CD4-positive, alpha-beta memory T cell (primary cell): ENCODE measurements at regions not wholly inside any gene's neighbourhood (a gene's known extent, or its start where the extent isn't known, plus 50 kb on each side); places are given as distances from the start of the nearest gene placed in this dataset.

Source experiments
- CTCF ChIA-PET: fragments of 350-600 bp; sonication (Branson Sonifier 250); formaldehyde crosslinking; loops from one replicate; lab custom pipeline; 2021; ENCODE audit warnings: inconsistent platforms; ENCODE audit not compliant: partially characterized antibody; lab: Charles Lee
- POLR2A ChIA-PET: fragments of 350-600 bp; sonication (Branson Sonifier 250); formaldehyde crosslinking; loops from one replicate; lab custom pipeline; 2021; ENCODE audit not compliant: partially characterized antibody; lab: Charles Lee
- DNase-seq, 5 donors: peaks; one replicate each; pipeline versions ENCODE4 v3.0.0 to v3.0.0-alpha.2; 2020 to 2022; ENCODE audit warnings: mixed read lengths in 1 of 5
- H3K27ac ChIP-seq: one replicate; pipeline ENCODE4 v1.7.0; 2013; ENCODE audit warnings: low read depth, low read length
- H3K27me3 ChIP-seq: 2 replicates; pipeline ENCODE4 v1.7.0; 2013; ENCODE audit warnings: mild to moderate bottlenecking, low read length, moderate library complexity; ENCODE audit not compliant: insufficient read depth
- H3K36me3 ChIP-seq: 2 replicates; pipeline ENCODE4 v1.7.0; 2013; ENCODE audit warnings: mild to moderate bottlenecking, low read length, moderate library complexity; ENCODE audit not compliant: insufficient read depth
- H3K4me1 ChIP-seq: 2 replicates; pipeline ENCODE4 v1.7.0; 2013; ENCODE audit warnings: mild to moderate bottlenecking, low read length, moderate library complexity; ENCODE audit not compliant: insufficient read depth
- H3K4me3 ChIP-seq, 2 donors: one replicate each; pipeline ENCODE4 v1.7.0; 2013; ENCODE audit warnings: low read length in 2 of 2, mild to moderate bottlenecking in 1 of 2
- H3K9me3 ChIP-seq, 2 donors: one replicate each; pipeline ENCODE4 v1.7.0; 2013; ENCODE audit warnings: low read length in 2 of 2, control low read depth in 1 of 2; ENCODE audit not compliant: control insufficient read depth in 1 of 2
- H3K27ac Mint-ChIP-seq, 7 donors: one replicate each; pipeline ENCODE4 v1.8.0; 2020 to 2021; ENCODE audit warnings: mixed read lengths in 7 of 7, mild to moderate bottlenecking in 6 of 7, inconsistent platforms in 3 of 7, moderate library complexity in 3 of 7
- H3K27me3 Mint-ChIP-seq, 2 donors: one replicate each; pipeline ENCODE4 v1.8.0; 2020 to 2021; ENCODE audit warnings: mixed read lengths in 2 of 2
- H3K36me3 Mint-ChIP-seq, 2 donors: one replicate each; pipeline ENCODE4 v1.8.0; 2020 to 2021; ENCODE audit warnings: mixed read lengths in 2 of 2, inconsistent platforms in 1 of 2, mild to moderate bottlenecking in 1 of 2
- H3K4me1 Mint-ChIP-seq, 4 donors: one replicate each; pipeline ENCODE4 v1.8.0; 2020 to 2021; ENCODE audit warnings: mixed read lengths in 4 of 4, mild to moderate bottlenecking in 1 of 4
- H3K4me3 Mint-ChIP-seq, 8 donors: one replicate each; pipeline ENCODE4 v1.8.0; 2020 to 2021; ENCODE audit warnings: mixed read lengths in 8 of 8, mild to moderate bottlenecking in 7 of 8, moderate library complexity in 6 of 8, inconsistent platforms in 3 of 8
- H3K9me3 Mint-ChIP-seq, 8 donors: one replicate each; pipeline ENCODE4 v1.8.0; 2020 to 2021; ENCODE audit warnings: mixed read lengths in 8 of 8, mild to moderate bottlenecking in 5 of 8, inconsistent platforms in 3 of 8, moderate library complexity in 1 of 8
- intact Hi-C: fragments of 100-400 bp; cut with micrococcal nuclease; formaldehyde crosslinking; loops from one replicate; pipeline ENCODE4 v1.15.1; 2023

DNA sequence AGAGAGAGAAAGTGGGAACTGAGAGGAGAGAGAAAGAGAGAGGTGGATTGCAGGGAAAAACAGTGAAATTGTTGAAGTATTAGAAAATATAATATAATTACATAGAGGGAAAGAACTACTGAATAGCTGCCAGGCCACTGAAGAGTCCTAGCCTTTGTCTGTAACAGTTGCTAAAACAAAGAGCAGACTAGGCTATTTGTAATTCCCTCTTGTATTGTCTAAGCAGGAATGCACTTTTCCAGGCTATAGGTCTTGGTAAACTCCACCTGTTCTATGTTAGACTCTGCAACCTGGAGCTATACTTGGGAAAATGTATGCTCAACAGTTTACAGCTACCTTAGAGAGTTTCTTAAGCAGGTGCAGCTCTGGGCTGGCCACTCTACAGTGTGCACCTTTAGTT lies 1063.3 kb downstream of the ADGRL3 start:
- Histone ChIP-seq H3K4me1 (no peaks in the 10 kb centered on the region), H3K27ac (no peak overlapping the region), H3K36me3 (no peaks in the 10 kb centered on the region), H3K4me3 (no peak overlapping the region), H3K9me3 (no peaks in the 10 kb centered on the region), H3K27me3 (no peaks in the 10 kb centered on the region)
- no peak for DNase-seq
- H3K4me3 Mint-ChIP-seq: no peak overlapping the region
- ChIA-PET CTCF (no interaction called here), POLR2A (no interaction called here)
- H3K9me3 Mint-ChIP-seq: peaks cover 0 to 13% (median 5%) of the 10 kb centered on the region in 8 donors
- no peak overlapping the region for H3K27ac Mint-ChIP-seq
- intact Hi-C loops: no loop called here
- no peaks in the 10 kb centered on the region for H3K27me3 Mint-ChIP-seq
- no peaks in the 10 kb centered on the region for H3K4me1 Mint-ChIP-seq
- H3K36me3 Mint-ChIP-seq: no peaks in the 10 kb centered on the region

DNA sequence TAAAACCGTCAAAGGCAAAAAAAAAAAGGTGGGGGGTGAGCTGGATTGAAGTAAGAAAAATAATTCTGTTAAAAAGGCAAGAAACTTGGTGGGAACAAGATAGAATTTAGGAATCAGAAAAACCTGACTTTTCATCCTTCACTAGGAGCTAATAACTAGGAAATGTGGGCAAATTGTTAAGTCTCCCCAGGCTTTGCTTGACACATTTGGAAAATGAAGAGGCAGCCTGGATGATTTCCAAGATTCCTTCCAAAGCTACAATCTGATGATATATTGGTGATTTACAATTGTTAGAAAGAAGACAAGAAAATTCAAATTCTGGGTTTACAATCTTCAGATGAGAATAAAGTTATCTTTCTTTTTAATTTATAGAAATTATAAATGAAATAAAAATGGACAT lies 1062.5 kb downstream of the ADGRL3 start:
- H3K27ac Mint-ChIP-seq: no peak overlapping the region
- no peak overlapping the region for H3K4me3 ChIP-seq
- H3K27me3 Mint-ChIP-seq: no peaks in the 10 kb centered on the region
- POLR2A ChIA-PET: no interaction called here
- H3K9me3 ChIP-seq: no peaks in the 10 kb centered on the region
- intact Hi-C loops: no loop called here
- no peak overlapping the region for H3K4me3 Mint-ChIP-seq
- no peak overlapping the region for H3K27ac ChIP-seq
- peaks cover 0 to 11% (median 5%) of the 10 kb centered on the region in 8 donors for H3K9me3 Mint-ChIP-seq
- no peaks in the 10 kb centered on the region for H3K36me3 ChIP-seq
- no peaks in the 10 kb centered on the region for H3K27me3 ChIP-seq
- DNase-seq: no peak
- CTCF ChIA-PET: no interaction called here
- H3K4me1 Mint-ChIP-seq: no peaks in the 10 kb centered on the region
- H3K4me1 ChIP-seq: no peaks in the 10 kb centered on the region
- H3K36me3 Mint-ChIP-seq: no peaks in the 10 kb centered on the region

DNA sequence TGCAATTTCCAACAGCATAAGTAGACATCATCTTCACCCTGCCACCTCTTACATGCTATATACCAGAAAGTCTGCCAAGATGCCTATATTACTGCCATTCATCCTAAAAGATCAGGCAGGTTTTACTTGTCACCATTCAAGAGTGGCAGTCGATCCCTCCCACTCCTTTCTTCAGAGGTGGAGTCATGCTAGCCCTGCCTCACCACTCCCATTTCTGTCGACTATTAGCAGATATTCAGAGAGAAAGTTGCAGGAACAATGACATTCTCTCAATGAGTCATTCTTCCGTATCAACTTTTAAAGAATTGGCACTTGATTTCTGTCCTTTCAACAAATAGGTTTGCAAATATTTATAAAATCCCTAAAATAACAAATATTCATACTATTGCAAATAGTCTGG lies 1060.1 kb downstream of the ADGRL3 start:
- Mint-ChIP-seq H3K4me3 (no peak overlapping the region), H3K27me3 (no peaks in the 10 kb centered on the region), H3K9me3 (peaks cover 0 to 18% (median 9%) of the 10 kb centered on the region in 8 donors), H3K36me3 (no peaks in the 10 kb centered on the region), H3K4me1 (no peaks in the 10 kb centered on the region), H3K27ac (no peak overlapping the region)
- Histone ChIP-seq H3K4me3 (no peak overlapping the region), H3K4me1 (no peaks in the 10 kb centered on the region), H3K9me3 (no peaks in the 10 kb centered on the region), H3K36me3 (no peaks in the 10 kb centered on the region), H3K27me3 (no peaks in the 10 kb centered on the region), H3K27ac (no peak overlapping the region)
- ChIA-PET POLR2A (no interaction called here), CTCF (no interaction called here)
- intact Hi-C loops: no loop called here
- no peak for DNase-seq

DNA sequence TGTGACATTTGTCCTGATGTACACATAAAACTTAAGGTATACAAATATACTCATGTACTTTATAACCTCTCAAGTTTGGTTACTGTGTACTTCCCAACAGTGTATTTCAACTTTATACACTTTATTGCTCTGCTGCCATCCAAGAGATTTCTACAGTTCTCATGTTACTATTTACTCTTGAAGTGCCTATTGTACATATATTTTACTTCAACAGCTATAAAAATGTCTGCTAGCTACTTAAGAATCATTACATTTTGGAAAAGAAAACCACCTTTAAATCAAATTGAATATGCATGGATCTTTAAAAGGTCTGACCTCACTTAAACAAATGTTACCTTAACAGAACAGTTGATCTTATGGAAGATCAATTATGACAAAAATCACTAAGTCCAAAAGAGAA lies 1056.4 kb downstream of the ADGRL3 start:
- peaks cover 0 to 16% (median 7%) of the 10 kb centered on the region in 8 donors for H3K9me3 Mint-ChIP-seq
- no peaks in the 10 kb centered on the region for H3K9me3 ChIP-seq
- H3K4me3 Mint-ChIP-seq: no peak overlapping the region
- no peaks in the 10 kb centered on the region for H3K36me3 Mint-ChIP-seq
- H3K27me3 ChIP-seq: no peaks in the 10 kb centered on the region
- H3K4me1 ChIP-seq: no peaks in the 10 kb centered on the region
- no peak overlapping the region for H3K4me3 ChIP-seq
- no peaks in the 10 kb centered on the region for H3K36me3 ChIP-seq
- H3K27ac ChIP-seq: no peak overlapping the region
- H3K4me1 Mint-ChIP-seq: no peaks in the 10 kb centered on the region
- no peaks in the 10 kb centered on the region for H3K27me3 Mint-ChIP-seq
- POLR2A ChIA-PET: no interaction called here
- intact Hi-C loops: no loop called here
- no peak overlapping the region for H3K27ac Mint-ChIP-seq
- no peak for DNase-seq
- CTCF ChIA-PET: no interaction called here

DNA sequence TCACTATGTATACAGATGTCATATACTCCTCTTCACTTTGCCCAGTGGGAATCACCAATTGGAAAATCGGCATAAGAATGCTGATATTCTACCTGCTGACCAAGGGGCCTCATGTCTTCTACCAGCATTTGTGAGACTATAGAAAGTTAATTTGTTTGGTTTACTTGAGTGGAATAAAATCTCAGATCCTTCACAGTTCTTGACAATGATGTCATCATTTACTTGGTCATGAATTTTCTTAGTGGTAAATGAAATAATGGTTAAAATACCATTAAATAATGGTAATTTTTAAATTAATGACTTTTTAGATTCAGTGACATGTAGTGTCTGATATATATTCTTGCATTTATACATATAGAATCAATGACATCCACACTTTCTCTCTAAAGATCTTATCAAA lies 1052.6 kb downstream of the ADGRL3 start:
- Mint-ChIP-seq H3K9me3 (peaks cover 0 to 27% (median 7%) of the 10 kb centered on the region in 8 donors), H3K4me3 (peak overlapping the region in 1 of 8 donors; percentile 7), H3K4me1 (no peaks in the 10 kb centered on the region), H3K27ac (no peak overlapping the region), H3K36me3 (no peaks in the 10 kb centered on the region), H3K27me3 (no peaks in the 10 kb centered on the region)
- no peaks in the 10 kb centered on the region for H3K36me3 ChIP-seq
- H3K4me1 ChIP-seq: no peaks in the 10 kb centered on the region
- no peaks in the 10 kb centered on the region for H3K9me3 ChIP-seq
- no peak overlapping the region for H3K4me3 ChIP-seq
- ChIA-PET CTCF (no interaction called here), POLR2A (no interaction called here)
- DNase-seq: no peak
- no peak overlapping the region for H3K27ac ChIP-seq
- no peaks in the 10 kb centered on the region for H3K27me3 ChIP-seq
- intact Hi-C loops: no loop called here

DNA sequence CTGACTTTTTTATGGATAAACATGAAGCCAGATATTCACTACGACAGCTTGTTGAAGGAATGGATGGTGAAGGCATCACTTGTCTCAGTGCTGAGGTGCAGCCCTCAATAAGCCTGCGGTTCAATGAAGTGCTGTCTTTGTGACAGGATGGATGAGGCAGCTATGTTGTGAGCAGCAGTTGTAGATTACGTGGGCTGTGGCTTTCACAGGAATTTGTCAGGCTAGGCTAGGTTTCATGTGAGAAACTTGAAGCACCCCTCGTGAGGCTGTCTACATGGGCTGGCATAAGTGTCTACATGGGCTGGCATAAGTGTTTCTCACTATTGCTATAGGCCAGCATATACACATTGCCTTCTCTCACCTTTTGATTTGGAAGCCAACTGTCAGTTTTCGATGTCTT lies 1050.0 kb downstream of the ADGRL3 start:
- no peak overlapping the region for H3K27ac Mint-ChIP-seq
- H3K9me3 Mint-ChIP-seq: peaks cover 0 to 19% (median 5%) of the 10 kb centered on the region in 8 donors
- DNase-seq: no peak
- no peaks in the 10 kb centered on the region for H3K4me1 ChIP-seq
- H3K27me3 Mint-ChIP-seq: no peaks in the 10 kb centered on the region
- no peaks in the 10 kb centered on the region for H3K27me3 ChIP-seq
- no peak overlapping the region for H3K27ac ChIP-seq
- POLR2A ChIA-PET: no interaction called here
- H3K36me3 Mint-ChIP-seq: no peaks in the 10 kb centered on the region
- CTCF ChIA-PET: no interaction called here
- H3K4me3 Mint-ChIP-seq: no peak overlapping the region
- H3K36me3 ChIP-seq: no peaks in the 10 kb centered on the region
- no peak overlapping the region for H3K4me3 ChIP-seq
- no peaks in the 10 kb centered on the region for H3K9me3 ChIP-seq
- no peaks in the 10 kb centered on the region for H3K4me1 Mint-ChIP-seq
- intact Hi-C loops: no loop called here

DNA sequence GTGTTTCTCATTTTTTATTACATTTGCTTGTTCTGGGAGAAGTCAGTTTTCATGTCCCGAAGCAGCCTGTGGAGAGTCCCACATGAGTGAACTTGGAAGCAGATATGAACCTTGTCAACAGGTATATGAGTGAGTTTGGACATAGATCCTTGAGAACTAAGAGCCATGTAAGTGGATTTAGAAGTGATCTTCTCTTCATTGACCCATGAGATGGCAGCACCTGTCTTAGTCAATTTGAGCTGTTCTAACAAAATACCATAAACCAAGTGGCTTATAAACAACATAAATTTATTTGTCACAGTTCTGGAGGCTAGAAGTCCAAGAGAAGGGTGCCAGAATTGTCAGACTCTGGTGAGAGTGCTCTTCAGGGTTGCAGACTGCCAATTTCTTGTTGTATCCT lies 1043.8 kb downstream of the ADGRL3 start:
- Histone ChIP-seq H3K36me3 (no peaks in the 10 kb centered on the region), H3K27me3 (no peaks in the 10 kb centered on the region), H3K27ac (no peak overlapping the region), H3K4me1 (no peaks in the 10 kb centered on the region), H3K4me3 (no peak overlapping the region), H3K9me3 (no peaks in the 10 kb centered on the region)
- Mint-ChIP-seq H3K4me1 (no peaks in the 10 kb centered on the region), H3K36me3 (no peaks in the 10 kb centered on the region), H3K4me3 (no peak overlapping the region), H3K9me3 (peaks cover 0 to 22% (median 11%) of the 10 kb centered on the region in 8 donors), H3K27me3 (no peaks in the 10 kb centered on the region), H3K27ac (no peak overlapping the region)
- POLR2A ChIA-PET: no interaction called here
- no peak for DNase-seq
- intact Hi-C loops: no loop called here
- CTCF ChIA-PET: no interaction called here

DNA sequence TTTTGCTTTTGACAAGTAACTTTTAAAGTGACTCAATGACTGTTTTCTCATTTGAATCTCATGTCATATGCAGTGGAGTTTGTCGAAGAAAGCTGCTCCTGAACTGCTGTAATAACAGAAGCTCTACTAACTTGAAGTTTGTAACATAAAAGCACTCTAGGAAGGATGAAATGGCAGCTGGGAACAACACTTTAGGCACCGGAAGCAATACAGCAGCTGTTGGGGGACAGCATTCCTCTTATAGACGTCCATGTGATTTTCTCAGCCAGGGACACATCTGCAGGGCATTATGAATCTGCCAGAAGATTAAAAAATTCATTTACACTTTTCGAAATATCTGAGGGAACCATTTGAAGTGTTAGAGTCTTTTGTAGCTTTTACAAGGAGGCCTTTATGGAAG lies 1035.8 kb downstream of the ADGRL3 start:
- Histone ChIP-seq H3K9me3 (no peaks in the 10 kb centered on the region), H3K27me3 (no peaks in the 10 kb centered on the region), H3K36me3 (no peaks in the 10 kb centered on the region), H3K4me1 (no peaks in the 10 kb centered on the region), H3K27ac (no peak overlapping the region), H3K4me3 (no peak overlapping the region)
- intact Hi-C loops: no loop called here
- Mint-ChIP-seq H3K4me1 (no peaks in the 10 kb centered on the region), H3K4me3 (no peak overlapping the region), H3K27me3 (no peaks in the 10 kb centered on the region), H3K9me3 (peaks cover 2 to 20% (median 7%) of the 10 kb centered on the region in 8 donors), H3K27ac (no peak overlapping the region), H3K36me3 (no peaks in the 10 kb centered on the region)
- POLR2A ChIA-PET: no interaction called here
- DNase-seq: no peak
- CTCF ChIA-PET: no interaction called here
